ENCODE measurements at regions not wholly inside any gene's neighbourhood (a gene's known extent, or its start where the extent isn't known, plus 50 kb on each side); places are given as distances from the start of the nearest gene placed in this dataset.
"Not testable (repeated sequence)": the region's sequence is repeated elsewhere in the genome, so short reads cannot be mapped to it uniquely, and the experiment has no call there.

DNA sequence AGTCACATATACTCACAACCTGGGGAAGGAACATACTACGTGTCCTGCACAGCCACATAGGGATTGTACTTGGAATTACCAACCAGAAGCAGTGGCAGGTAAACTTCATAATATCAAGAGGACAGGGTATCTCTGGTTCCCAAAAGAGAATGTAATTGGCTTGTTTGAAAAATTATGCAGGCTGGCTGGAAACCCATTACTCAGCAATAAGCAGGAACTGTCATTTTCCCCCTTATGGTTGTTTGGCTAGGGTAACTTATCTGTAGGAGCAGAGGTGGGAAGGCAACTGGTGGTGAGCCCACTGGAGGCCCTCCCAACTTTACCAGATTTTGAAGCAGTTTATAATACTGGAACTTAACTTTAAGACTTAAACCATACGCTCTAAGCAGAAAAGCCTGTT lies 924.1 kb downstream of the LRRIQ3 start:
- DNase-seq, result no peak
- Histone ChIP-seq H3K4me3 (ENCODE audit: low read length) (no peak overlapping the region), H4K20me1 (ENCODE audit: insufficient read depth, low read length) (no peaks in the 10 kb centered on the region), H3K27ac (ENCODE audit: low read length) (no peak overlapping the region), H3K9ac (ENCODE audit: low read length) (no peak overlapping the region), H3K4me2 (ENCODE audit: low read depth, low read length) (no peak overlapping the region), H2AFZ (ENCODE audit: low read length) (no peak overlapping the region), H3K9me2 (replicated peaks; ENCODE audit: insufficient read depth, low read length) (no peaks in the 10 kb centered on the region), H3K27me3 (replicated peaks; ENCODE audit: insufficient read depth, low read length) (no peaks in the 10 kb centered on the region), H3K4me1 (ENCODE audit: low read length) (no peaks in the 10 kb centered on the region), H3K9me3 (replicated peaks; ENCODE audit: insufficient read depth, low read length) (no peaks in the 10 kb centered on the region), H3F3A (ENCODE audit: insufficient read depth, low read length) (no peaks in the 10 kb centered on the region), H3K79me2 (ENCODE audit: low read length) (no peaks in the 10 kb centered on the region), H3K36me3 (replicated peaks; ENCODE audit: insufficient read depth, low read length) (no peaks in the 10 kb centered on the region)
- TF ChIP-seq, protein P1, sequence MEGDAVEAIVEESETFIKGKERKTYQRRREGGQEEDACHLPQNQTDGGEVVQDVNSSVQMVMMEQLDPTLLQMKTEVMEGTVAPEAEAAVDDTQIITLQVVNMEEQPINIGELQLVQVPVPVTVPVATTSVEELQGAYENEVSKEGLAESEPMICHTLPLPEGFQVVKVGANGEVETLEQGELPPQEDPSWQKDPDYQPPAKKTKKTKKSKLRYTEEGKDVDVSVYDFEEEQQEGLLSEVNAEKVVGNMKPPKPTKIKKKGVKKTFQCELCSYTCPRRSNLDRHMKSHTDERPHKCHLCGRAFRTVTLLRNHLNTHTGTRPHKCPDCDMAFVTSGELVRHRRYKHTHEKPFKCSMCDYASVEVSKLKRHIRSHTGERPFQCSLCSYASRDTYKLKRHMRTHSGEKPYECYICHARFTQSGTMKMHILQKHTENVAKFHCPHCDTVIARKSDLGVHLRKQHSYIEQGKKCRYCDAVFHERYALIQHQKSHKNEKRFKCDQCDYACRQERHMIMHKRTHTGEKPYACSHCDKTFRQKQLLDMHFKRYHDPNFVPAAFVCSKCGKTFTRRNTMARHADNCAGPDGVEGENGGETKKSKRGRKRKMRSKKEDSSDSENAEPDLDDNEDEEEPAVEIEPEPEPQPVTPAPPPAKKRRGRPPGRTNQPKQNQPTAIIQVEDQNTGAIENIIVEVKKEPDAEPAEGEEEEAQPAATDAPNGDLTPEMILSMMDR (IDR thresholded peaks at IDR 0.05; ENCODE audit: low read length), result no peak
- TF ChIP-seq EZH2phosphoT487 (IDR thresholded peaks at IDR 0.05; ENCODE audit: low read length) (no peak), EZH2 (optimal IDR thresholded peaks at IDR 0.05; ENCODE audit: low read depth, low read length) (no peak)

DNA sequence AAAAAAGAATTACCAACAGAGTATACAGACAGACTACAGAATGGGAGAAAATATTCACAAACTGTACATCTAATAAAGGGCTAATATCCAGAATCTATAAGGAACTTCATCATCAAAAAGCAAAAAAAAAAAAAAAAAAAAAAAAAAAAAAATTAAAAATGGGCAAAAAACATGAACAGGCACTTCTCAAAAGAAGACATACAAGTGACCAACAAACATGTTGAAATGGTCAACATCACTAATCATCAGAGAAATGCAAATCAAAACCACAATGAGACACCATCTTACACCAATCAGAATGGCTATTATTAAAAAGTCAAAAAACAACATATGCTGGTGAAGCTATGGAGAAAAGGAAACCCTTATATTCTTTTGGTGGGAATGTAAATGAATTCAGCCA lies 952.8 kb downstream of the LRRIQ3 start:
- H3K4me1 ChIP-seq (ENCODE audit: low read length); H2AFZ ChIP-seq (ENCODE audit: low read length); H3K79me2 ChIP-seq (ENCODE audit: low read length); H3K9me3 ChIP-seq (replicated peaks; ENCODE audit: insufficient read depth, low read length); H4K20me1 ChIP-seq (ENCODE audit: insufficient read depth, low read length); H3K27ac ChIP-seq (ENCODE audit: low read length); DNase-seq; H3K27me3 ChIP-seq (replicated peaks; ENCODE audit: insufficient read depth, low read length); H3F3A ChIP-seq (ENCODE audit: insufficient read depth, low read length); H3K36me3 ChIP-seq (replicated peaks; ENCODE audit: insufficient read depth, low read length); H3K4me3 ChIP-seq (ENCODE audit: low read length); H3K9ac ChIP-seq (ENCODE audit: low read length); H3K4me2 ChIP-seq (ENCODE audit: low read depth, low read length); H3K9me2 ChIP-seq (replicated peaks; ENCODE audit: insufficient read depth, low read length): not testable (repeated sequence)

DNA sequence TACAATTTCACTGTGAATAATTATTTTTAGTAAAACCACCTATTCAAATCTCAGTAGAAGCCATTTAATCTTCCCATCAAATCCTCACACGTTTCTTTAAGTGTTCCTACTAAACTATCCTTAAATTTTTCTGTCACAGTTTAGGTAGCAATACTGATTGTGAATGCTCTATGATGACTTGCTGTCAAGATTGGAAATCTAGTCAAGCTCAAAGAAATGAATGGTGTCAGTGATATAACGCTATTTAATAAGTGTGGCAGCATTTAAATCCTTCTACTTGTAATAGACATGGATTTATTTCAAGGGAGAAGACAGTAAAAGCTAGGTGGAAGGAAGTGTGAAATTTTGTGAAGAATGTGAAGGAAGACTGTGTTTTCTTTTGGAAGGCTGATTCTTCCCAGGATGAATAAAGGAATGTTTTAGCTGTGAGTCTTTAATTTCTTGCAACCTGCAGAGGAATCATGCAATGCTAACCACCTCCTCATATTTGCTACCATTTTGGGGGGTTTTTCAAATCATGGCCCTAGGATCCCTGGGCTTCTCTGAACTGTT lies 936.7 kb upstream of the NEGR1 start:
- H4K20me1 ChIP-seq (ENCODE audit: insufficient read depth, low read length), result no peaks in the 10 kb centered on the region
- H3K9me2 ChIP-seq (replicated peaks; ENCODE audit: insufficient read depth, low read length), result no peaks in the 10 kb centered on the region
- H3K27me3 ChIP-seq (replicated peaks; ENCODE audit: insufficient read depth, low read length), result no peaks in the 10 kb centered on the region
- no peaks in the 10 kb centered on the region for H3F3A ChIP-seq (ENCODE audit: insufficient read depth, low read length)
- no peak overlapping the region for H2AFZ ChIP-seq (ENCODE audit: low read length)
- no peak overlapping the region for H3K27ac ChIP-seq (ENCODE audit: low read length)
- no peak for DNase-seq
- no peak overlapping the region for H3K4me3 ChIP-seq (ENCODE audit: low read length)
- no peaks in the 10 kb centered on the region for H3K79me2 ChIP-seq (ENCODE audit: low read length)
- TF ChIP-seq EZH2phosphoT487 (IDR thresholded peaks at IDR 0.05; ENCODE audit: low read length) (no peak), EZH2 (optimal IDR thresholded peaks at IDR 0.05; ENCODE audit: low read depth, low read length) (no peak)
- TF ChIP-seq, protein P1 (IDR thresholded peaks at IDR 0.05; ENCODE audit: low read length), result no peak
- no peaks in the 10 kb centered on the region for H3K4me1 ChIP-seq (ENCODE audit: low read length)
- no peaks in the 10 kb centered on the region for H3K36me3 ChIP-seq (replicated peaks; ENCODE audit: insufficient read depth, low read length)
- no peaks in the 10 kb centered on the region for H3K9me3 ChIP-seq (replicated peaks; ENCODE audit: insufficient read depth, low read length)
- no peak overlapping the region for H3K4me2 ChIP-seq (ENCODE audit: low read depth, low read length)
- no peak overlapping the region for H3K9ac ChIP-seq (ENCODE audit: low read length)

DNA sequence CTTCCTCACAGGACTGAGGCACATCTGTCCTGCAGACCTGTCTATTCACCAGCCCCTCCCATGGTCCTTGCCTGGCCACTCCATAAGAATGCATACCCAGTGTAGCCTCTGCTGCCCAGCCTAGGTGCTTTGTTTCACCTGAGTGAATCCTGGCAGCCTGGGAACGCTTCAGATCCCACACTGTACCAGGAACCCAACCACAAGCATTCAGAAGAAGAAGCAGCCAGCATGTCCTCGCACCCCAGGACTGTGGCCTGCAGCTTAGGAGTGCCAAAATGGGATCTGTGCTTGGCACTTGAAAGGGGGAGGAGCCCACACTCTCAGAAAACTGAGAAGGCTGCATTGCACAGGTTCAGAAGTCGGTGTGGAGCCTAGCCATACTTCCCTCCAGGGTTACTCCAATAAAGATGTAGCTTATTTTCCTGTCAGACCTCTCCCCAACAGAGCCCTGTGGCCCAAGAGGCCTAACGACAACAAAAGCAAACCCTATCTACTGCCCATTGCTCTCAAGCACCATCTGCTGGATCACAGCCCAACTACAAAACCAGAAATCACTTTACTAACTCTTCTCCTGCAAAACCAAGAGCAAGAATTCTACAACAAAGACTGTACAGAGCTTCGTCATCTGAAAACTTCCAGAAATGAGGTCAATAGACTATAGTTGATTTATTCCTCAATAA lies 923.1 kb upstream of the NEGR1 start:
- H3F3A ChIP-seq (ENCODE audit: insufficient read depth, low read length), result no peaks in the 10 kb centered on the region
- TF ChIP-seq EZH2phosphoT487 (IDR thresholded peaks at IDR 0.05; ENCODE audit: low read length) (no peak), EZH2 (optimal IDR thresholded peaks at IDR 0.05; ENCODE audit: low read depth, low read length) (no peak)
- TF ChIP-seq, protein P1 (IDR thresholded peaks at IDR 0.05; ENCODE audit: low read length), result no peak
- no peaks in the 10 kb centered on the region for H3K27me3 ChIP-seq (replicated peaks; ENCODE audit: insufficient read depth, low read length)
- no peak overlapping the region for H3K4me2 ChIP-seq (ENCODE audit: low read depth, low read length)
- 0 out of 2 replicates have a peak overlapping the region, but pooled peaks have one; percentile 17 for H2AFZ ChIP-seq (ENCODE audit: low read length)
- H3K27ac ChIP-seq (ENCODE audit: low read length), result no peak overlapping the region
- no peak overlapping the region for H3K9ac ChIP-seq (ENCODE audit: low read length)
- H3K9me2 ChIP-seq (replicated peaks; ENCODE audit: insufficient read depth, low read length), result no peaks in the 10 kb centered on the region
- H3K4me1 ChIP-seq (ENCODE audit: low read length), result no peaks in the 10 kb centered on the region
- DNase-seq, result no peak
- H4K20me1 ChIP-seq (ENCODE audit: insufficient read depth, low read length), result no peaks in the 10 kb centered on the region
- no peaks in the 10 kb centered on the region for H3K36me3 ChIP-seq (replicated peaks; ENCODE audit: insufficient read depth, low read length)
- no peak overlapping the region for H3K4me3 ChIP-seq (ENCODE audit: low read length)
- H3K79me2 ChIP-seq (ENCODE audit: low read length), result no peaks in the 10 kb centered on the region
- no peaks in the 10 kb centered on the region for H3K9me3 ChIP-seq (replicated peaks; ENCODE audit: insufficient read depth, low read length)
